ENCODE measurements at regions not wholly inside any gene's neighbourhood (a gene's known extent, or its start where the extent isn't known, plus 50 kb on each side); places are given as distances from the start of the nearest gene placed in this dataset.

DNA sequence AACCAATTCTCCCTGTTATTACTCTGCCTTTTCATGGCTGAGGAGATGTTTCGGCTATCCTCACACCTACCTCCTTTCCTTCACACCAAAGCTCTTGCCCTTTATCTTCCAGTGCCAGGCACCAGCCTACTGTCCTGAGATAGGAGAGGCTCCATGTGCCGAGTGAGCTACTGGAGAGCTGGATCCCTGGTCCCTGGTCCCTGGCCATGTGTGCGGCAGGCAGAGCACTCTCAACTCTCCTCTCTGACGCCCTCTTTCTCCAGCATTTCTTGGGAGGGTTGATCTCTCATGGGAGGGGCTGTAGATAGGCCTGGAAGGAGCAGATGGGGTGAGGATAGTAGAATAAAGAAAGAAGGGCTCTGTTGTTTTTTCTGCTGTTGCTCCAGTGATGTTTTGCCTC is 277.1 kb upstream of the UMPS start:
- no peak for DNase-seq

GRCh38 chr3:124455891-124456290 is 274.4 kb upstream of the UMPS start:
- no peak for DNase-seq

GRCh38 chr3:124456506-124456905 is 273.7 kb upstream of the UMPS start:
- no peak for DNase-seq

DNA sequence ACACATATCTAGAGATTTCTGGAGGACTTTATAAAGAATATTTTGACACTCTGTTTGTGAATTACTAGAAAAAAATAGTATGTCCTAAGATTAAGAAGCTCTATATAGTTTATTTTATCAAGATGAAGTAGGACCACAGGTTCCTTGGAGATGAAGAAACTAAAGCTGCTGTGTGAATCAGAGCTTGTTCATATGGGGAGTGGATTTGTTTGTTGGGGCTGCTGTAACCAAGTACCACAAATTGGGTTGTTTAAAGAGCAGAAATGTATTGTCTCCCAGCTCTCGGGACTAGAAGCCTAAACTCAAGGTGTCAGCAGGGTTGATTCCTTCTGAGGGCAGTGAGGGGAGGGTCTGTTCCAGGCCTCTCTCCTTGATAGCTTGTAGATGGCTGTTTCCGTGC is 270.6 kb upstream of the UMPS start:
- no peak for DNase-seq

DNA sequence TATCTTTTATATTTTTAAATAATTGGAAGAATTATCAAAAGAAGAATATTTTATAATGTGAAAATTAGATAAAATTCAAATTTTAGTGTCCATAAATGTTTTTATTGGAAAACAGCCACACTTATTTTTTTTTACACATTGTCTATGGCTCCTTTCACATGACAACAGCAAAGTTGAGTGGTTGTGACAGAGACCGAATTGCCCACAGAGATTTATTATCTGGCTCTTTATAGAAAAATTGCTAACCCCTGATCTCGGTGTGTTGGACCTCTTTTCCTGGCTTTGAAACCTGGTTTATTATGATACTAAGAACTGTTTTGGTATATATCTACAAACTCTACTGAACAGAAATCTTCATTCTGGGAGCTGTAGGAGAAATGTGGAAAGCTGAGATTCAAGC is 269.1 kb upstream of the UMPS start:
- no peak for DNase-seq

- no peak for DNase-seq
These were observed 268.2 kb upstream of the UMPS start for GRCh38 chr3:124461838-124462632.

DNA sequence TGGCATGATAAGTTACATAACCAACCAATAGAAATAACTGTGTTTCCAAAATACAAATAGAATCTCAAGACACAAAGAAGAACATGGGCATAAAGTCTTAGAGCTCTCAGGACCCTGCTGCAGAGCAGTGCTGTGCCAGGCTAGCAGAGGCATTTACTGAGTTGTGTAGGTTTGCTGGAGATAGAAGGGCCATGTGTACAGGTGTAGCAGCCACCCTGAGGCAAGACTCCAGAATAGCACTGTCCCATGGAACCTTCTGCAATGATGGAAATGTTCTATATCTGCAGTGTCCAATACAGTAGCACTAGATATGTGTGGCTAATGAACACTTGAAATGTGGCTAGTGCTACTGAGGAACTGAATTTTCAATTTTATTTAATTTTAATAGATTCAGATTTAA is 267.0 kb upstream of the UMPS start:
- no peak for DNase-seq

GRCh38 chr3:124467980-124468902 is 262.0 kb upstream of the UMPS start:
- DNase-seq, result peak; percentile 6

DNA sequence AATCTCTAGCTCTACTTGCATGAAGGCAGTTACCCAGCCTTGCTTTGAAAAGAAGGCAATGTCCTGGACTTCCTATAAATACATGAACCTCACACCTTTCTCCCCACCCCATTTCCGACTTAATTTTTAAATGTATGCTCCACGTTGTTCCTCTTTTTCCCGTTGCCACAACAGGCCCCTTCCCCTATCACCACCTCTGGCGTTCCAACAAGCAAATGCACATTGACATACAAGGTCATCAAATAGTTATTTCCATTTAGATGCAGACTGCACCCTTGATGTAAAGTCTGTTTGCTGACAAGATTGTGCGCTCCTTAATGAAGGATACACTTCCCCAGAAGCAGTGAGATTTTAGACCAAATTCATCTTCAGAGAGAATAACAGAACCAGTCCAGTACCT is 260.7 kb upstream of the UMPS start:
- no peak for DNase-seq

DNA sequence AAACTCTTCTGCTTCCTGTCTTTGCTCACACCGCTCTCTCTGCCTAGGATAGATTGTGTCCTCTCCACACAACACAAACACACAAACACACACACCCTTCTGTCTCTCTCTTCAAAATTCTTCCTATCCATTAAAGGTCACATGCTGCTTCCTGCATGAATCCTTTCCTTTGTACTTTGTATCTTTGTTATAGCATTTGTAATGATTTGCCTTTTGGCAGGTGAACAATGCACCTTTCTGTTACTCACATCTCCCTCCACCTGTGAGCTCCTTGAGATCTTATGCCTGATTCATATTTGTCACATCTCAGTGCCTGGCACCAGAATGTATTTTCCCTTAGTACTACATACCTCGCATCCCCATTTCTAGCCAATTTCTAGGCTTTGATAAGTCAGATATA is 251.4 kb upstream of the UMPS start:
- DNase-seq, result no peak

DNA sequence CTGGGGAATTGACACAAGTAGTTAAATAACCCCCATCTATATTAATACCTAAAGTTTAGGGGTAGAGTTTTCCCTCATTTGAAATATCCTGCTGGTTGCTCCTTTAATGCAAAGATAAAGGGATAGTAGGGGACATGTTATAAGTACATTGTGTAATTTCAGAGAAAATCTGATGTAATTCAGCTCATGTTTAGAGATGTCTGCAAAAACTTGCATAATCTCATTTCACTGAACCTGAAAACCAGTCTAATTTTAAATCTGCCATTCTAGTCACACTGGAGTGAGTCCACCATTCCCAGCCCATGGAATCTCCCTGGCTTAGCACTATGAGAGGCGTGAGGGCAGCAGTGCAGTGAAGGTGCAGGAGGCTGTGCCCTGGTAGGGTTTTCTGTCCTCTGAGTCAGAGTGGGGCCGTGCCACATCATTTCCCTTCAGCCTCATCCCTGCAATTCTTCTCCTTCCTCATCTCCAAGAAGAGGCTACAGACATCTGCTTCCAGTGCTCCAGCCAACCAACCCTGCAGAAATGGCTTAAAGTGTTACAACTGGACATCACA is 246.3 kb upstream of the UMPS start:
- DNase-seq, result no peak

GRCh38 chr3:124486324-124486723 is 243.9 kb upstream of the UMPS start:
- DNase-seq, result no peak

GRCh38 chr3:124489506-124489905 is 240.7 kb upstream of the UMPS start:
- DNase-seq, result no peak

GRCh38 chr3:124491098-124491497 is 239.2 kb upstream of the UMPS start:
- no peak for DNase-seq

- no peak for DNase-seq
These were observed 238.4 kb upstream of the UMPS start for GRCh38 chr3:124491875-124492274.

DNA sequence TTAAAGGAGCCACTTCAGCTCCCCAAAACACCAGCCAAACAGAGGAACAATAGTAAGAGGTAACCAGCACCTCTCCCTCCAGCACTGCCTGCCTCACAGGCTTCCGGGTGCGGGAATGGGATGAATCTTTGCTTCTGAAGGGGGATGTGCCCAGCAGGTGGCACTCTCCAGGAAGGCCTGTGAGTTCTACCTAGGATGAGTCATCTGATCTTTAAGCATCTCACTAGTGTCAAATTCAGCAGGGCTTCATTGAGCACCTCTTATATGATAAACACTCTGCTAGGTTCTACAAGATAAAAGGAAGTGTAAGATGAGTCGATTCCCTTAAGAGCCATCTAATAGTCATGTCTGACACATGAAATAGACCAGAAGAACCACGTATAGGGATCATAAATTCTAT is 237.4 kb upstream of the UMPS start:
- DNase-seq, result no peak

GRCh38 chr3:124496061-124496460 is 234.2 kb upstream of the UMPS start:
- DNase-seq, result no peak

- DNase-seq, result no peak
These were observed 232.8 kb upstream of the UMPS start for GRCh38 chr3:124497487-124497886.

- DNase-seq, result no peak
These were observed 231.4 kb upstream of the UMPS start for GRCh38 chr3:124498891-124499290.

GRCh38 chr3:124504332-124505059 is 225.8 kb upstream of the UMPS start:
- no peak for DNase-seq

DNA sequence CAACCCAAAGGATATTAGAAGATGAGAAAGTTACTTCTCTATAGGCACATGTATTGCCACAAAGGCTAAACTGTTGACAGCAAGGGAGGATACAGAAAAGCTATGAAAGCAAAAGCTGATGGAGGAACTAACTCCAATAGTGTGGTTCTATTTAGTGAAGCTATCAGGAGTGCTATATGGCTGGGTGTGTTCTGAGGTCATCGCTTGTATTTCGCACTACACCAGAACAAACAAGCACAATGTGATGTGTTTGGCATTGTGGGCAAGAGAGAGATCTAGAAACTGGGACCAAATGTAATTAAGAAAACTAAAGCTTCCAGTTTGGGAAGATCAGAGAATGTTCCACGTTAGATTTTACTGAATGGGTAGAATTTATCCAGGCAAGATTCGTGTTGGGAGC is 220.4 kb upstream of the UMPS start:
- DNase-seq, result no peak

- no peak for DNase-seq
These were observed 220.0 kb upstream of the UMPS start for GRCh38 chr3:124510290-124510689.
